Progenitor cell of endocrine pancreas (in vitro differentiated cells): ENCODE measurements at regions not wholly inside any gene's neighbourhood (a gene's known extent, or its start where the extent isn't known, plus 50 kb on each side); places are given as distances from the start of the nearest gene placed in this dataset.

Source experiments
- DNase-seq: peaks from one replicate; pipeline ENCODE4 v3.0.0; 2021; ENCODE audit warnings: low spot score; ENCODE audit not compliant: unreplicated experiment
- H3K27ac Mint-ChIP-seq: 2 replicates; pipeline ENCODE4 v1.8.0; 2021; ENCODE audit warnings: mild to moderate bottlenecking, moderate library complexity, mixed read lengths
- H3K27me3 Mint-ChIP-seq: 2 replicates; pipeline ENCODE4 v1.8.0; 2021; ENCODE audit warnings: mixed read lengths
- H3K36me3 Mint-ChIP-seq: 2 replicates; pipeline ENCODE4 v1.8.0; 2022; ENCODE audit warnings: mixed read lengths; ENCODE audit not compliant: insufficient read depth
- H3K4me1 Mint-ChIP-seq: 2 replicates; pipeline ENCODE4 v1.8.0; 2021; ENCODE audit warnings: low read depth, mixed read lengths
- H3K4me3 Mint-ChIP-seq: 2 replicates; pipeline ENCODE4 v1.8.0; 2021; ENCODE audit warnings: low read depth, mild to moderate bottlenecking, moderate library complexity, mixed read lengths
- H3K9me3 Mint-ChIP-seq: 2 replicates; pipeline ENCODE4 v1.8.0; 2021; ENCODE audit warnings: low read depth, mixed read lengths
- CTCF ChIP-seq: fragments of 200-600 bp; sonication (generic); IDR thresholded peaks from one replicate; pipeline ENCODE4 v1.5.0; 2021; ENCODE audit warnings: antibody characterized with exemption, mild to moderate bottlenecking; ENCODE audit not compliant: unreplicated experiment

DNA sequence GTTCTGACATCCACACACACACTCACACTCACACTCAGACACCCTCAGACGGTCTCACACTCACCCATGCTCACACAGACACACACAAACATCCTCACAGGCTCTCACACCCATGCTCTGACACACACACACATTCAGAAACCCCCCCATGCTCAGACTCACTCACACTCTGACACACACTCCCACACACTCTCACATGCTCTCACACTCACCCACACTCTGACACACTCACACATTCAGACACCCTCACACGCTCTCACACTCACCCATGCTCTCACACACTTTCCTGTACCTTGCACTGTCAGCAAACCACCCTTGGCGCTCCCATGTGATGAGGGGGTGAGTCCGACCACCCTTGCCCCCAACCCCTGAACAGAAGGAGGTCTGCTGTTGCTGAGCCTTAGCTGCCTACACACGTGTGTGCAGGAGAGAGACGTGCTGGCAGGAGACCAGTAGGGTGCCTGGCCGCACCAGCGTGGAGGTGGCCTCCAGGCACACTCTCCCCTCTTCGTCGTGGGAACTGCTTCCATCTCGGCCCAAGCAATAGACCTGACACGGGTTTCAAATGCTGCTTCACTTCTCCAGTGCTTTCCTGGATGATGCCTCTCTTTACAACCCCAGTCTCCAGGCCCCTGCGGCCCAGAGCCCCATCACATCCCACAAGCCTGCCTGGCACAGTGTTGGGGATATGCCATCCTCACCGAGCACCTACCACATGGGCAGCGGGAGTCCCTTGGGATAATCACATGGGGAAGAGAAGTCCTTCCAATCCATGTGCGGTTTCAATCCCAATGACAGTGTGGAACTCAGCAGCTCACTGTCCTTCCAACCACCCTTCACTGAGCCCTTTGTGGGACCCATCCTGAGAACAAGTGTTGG is 267.8 kb upstream of the FOXF1 start:
- H3K27me3 Mint-ChIP-seq = peaks cover 52% of the 10 kb centered on the region

GRCh38 chr16:86243123-86243473 is 267.2 kb upstream of the FOXF1 start:
- H3K9me3 Mint-ChIP-seq = no peaks in the 10 kb centered on the region
- TF ChIP-seq CTCF = no peak
- H3K4me1 Mint-ChIP-seq = peaks cover 1% of the 10 kb centered on the region
- no peak for DNase-seq
- peaks cover 52% of the 10 kb centered on the region for H3K27me3 Mint-ChIP-seq
- no peaks in the 10 kb centered on the region for H3K36me3 Mint-ChIP-seq
- no peak overlapping the region for H3K4me3 Mint-ChIP-seq
- H3K27ac Mint-ChIP-seq = no peak overlapping the region

More for the DNA sequence above, 267.8 kb upstream of the FOXF1 start:
- TF ChIP-seq CTCF = no peak
- Mint-ChIP-seq H3K36me3 (no peaks in the 10 kb centered on the region), H3K27ac (no peak overlapping the region), H3K4me1 (peaks cover 1% of the 10 kb centered on the region), H3K9me3 (no peaks in the 10 kb centered on the region), H3K4me3 (no peak overlapping the region)
- no peak for DNase-seq

DNA sequence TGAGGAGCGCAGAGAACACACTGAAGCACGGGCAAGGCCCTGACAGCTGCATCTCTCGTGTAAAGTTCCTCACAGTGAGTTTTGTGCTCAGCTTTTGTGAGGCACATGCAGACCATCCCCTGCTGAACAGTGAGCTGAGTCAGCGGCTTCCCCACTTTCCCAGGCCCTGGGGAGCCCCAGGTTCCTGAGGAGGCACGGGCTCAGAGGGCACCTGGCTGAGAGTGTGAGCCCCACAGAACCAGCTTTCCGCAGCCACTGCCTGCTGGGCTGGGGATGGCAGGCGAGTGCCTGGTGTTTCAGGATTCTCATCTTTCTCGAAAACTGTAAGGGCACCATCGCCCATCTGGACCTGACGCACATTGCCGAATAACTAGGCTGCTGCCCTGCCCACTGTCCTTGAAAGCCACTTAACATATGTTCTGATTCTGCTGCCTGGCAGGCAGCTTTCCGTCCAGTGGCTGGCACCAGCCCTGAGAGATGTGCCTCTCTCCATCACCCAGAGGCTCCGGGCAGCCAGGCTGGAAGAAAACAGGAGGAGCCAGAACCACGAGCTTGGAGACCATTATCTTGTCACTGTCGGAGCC is 266.7 kb upstream of the FOXF1 start:
- no peaks in the 10 kb centered on the region for H3K9me3 Mint-ChIP-seq
- H3K4me3 Mint-ChIP-seq = no peak overlapping the region
- peaks cover 1% of the 10 kb centered on the region for H3K4me1 Mint-ChIP-seq
- H3K36me3 Mint-ChIP-seq = no peaks in the 10 kb centered on the region
- DNase-seq = no peak
- no peak overlapping the region for H3K27ac Mint-ChIP-seq
- peaks cover 54% of the 10 kb centered on the region for H3K27me3 Mint-ChIP-seq
- TF ChIP-seq CTCF = no peak

- H3K9me3 Mint-ChIP-seq = no peaks in the 10 kb centered on the region
- DNase-seq = no peak
- peaks cover 57% of the 10 kb centered on the region for H3K27me3 Mint-ChIP-seq
- TF ChIP-seq CTCF = no peak
- no peak overlapping the region for H3K4me3 Mint-ChIP-seq
- H3K27ac Mint-ChIP-seq = no peak overlapping the region
- peaks cover 1% of the 10 kb centered on the region for H3K4me1 Mint-ChIP-seq
- no peaks in the 10 kb centered on the region for H3K36me3 Mint-ChIP-seq
These were observed 266.2 kb upstream of the FOXF1 start for GRCh38 chr16:86244158-86244557.

DNA sequence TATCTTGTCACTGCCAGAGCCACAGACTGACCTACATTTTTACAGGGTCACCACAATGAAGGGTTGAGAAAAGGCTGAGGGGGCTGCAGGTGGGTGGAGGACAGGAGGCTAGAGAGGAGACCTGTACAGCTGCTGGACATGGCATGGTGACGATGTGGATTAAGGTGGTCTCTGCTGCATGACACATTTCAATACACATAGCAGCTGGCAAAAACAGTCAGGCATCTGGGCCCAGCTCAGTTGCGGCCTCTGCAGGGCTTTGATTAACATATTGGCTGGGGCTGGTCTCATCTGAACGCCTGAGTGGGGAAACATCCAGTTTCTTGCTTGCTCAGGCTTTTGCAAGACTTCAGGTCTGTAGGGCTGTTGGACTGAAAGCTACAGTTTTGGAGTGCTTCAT is 265.4 kb upstream of the FOXF1 start:
- TF ChIP-seq CTCF = no peak

More for the DNA sequence above, 265.4 kb upstream of the FOXF1 start:
- no peaks in the 10 kb centered on the region for H3K9me3 Mint-ChIP-seq
- no peak overlapping the region for H3K27ac Mint-ChIP-seq
- DNase-seq = no peak
- peaks cover 1% of the 10 kb centered on the region for H3K4me1 Mint-ChIP-seq
- H3K27me3 Mint-ChIP-seq = peaks cover 58% of the 10 kb centered on the region
- H3K4me3 Mint-ChIP-seq = no peak overlapping the region
- no peaks in the 10 kb centered on the region for H3K36me3 Mint-ChIP-seq
